DMS114 treated with DMSO at 0.1 percent for 48 hours (cell line): ENCODE measurements at regions not wholly inside any gene's neighbourhood (a gene's known extent, or its start where the extent isn't known, plus 50 kb on each side); places are given as distances from the start of the nearest gene placed in this dataset.
"Not testable (repeated sequence)": the region's sequence is repeated elsewhere in the genome, so short reads cannot be mapped to it uniquely, and the experiment has no call there.

Experiments
- DNase-seq: peaks from one replicate; lab custom pipeline; 2025; ENCODE audit not compliant: unreplicated experiment; lab: John Stamatoyannopoulos, UW

GRCh38 chr3:36182024-36182423 is 198.3 kb upstream of the STAC start:
- DNase-seq: no peak

- not testable (repeated sequence) for DNase-seq
These were observed 193.1 kb upstream of the STAC start for GRCh38 chr3:36187197-36187596.

- no peak for DNase-seq
These were observed 187.4 kb upstream of the STAC start for GRCh38 chr3:36192901-36193300.

DNA sequence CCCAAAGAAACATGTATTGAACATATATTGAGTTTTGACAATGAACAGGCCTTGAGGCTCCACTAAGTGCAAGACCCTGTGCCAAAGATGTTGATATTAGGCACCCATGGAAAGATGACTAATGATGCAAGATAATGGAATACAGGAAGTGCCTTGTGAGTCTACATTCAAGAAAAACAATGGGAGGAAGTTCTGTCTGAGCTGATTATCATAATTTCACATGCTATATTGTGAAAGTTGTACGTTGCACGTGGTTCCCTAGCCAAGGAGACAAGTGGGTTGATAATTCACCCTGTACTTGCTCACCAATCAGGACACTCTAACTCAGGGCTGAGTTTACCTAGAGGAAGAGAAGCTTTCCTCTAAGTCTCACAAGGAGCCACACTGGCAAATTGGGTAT is 186.9 kb upstream of the STAC start:
- DNase-seq: no peak

- DNase-seq: no peak
These were observed 184.2 kb upstream of the STAC start for GRCh38 chr3:36196058-36196457.

GRCh38 chr3:36197151-36197550 is 183.2 kb upstream of the STAC start:
- no peak for DNase-seq

- DNase-seq: no peak
These were observed 178.8 kb upstream of the STAC start for GRCh38 chr3:36201546-36201945.

DNA sequence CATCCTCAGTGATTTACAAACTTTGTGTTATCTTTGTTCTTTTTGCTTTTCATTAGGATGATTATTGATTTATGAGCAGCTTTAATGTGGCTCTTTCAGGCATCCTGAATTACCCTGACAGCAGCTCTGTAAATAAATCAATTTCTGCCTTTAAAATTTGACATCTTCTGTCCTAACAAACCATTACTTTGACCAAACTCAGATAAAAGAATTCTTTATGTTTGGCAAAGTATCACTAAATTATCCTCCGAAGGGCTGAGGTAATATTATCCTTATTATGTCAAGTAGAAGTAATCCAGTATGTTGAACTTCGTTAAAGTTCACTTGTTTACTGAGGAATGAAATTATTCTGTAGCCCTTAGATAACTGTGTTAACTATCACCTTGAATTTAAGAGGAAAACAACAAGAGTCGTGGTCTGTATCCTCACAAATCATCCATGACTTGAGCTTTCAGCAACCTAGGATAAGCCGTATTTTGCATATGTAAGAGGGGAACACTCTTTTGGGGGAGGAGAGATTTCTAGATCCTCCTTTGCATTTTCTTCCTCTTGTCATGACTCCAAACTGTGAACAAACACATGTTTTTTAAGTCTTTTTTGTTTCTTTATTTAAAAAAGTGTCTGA is 173.2 kb upstream of the STAC start:
- no peak for DNase-seq

DNA sequence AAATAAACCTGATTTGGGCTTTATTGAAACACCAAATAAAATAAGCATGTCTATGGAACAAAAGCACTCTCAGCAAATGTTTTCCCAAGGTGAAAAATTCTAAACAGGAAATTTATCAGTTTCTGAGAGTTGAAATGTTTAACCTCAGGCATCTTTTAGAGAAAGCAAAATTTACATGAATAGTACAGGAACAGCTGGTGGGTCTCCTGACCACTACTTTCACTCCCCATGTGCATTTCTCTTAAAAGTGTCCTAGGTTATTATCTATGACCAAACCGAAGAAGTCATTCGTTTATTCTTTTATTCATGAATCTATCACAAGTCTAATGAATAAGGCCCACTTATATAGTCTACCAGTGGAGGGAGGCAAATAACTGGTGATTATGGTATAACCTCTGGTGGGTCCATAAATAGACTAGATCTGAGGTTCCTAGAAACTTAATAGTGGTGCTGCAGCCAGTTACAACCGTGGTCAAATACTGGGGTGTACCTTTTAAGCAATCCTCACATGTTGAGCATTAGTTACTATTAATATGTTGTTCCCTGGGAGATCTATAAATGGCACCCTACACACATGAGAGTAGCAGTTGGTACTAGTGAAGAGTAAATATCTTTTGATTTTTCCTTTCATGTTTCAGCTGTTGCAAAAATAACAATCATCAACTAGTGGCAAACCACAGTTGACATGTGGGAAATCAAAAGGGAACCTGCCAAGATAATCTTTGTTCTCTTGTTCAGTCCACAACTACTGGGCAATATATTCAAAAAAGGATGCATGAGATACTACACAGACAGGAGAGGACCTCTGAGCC is 169.3 kb upstream of the STAC start:
- DNase-seq: no peak

DNA sequence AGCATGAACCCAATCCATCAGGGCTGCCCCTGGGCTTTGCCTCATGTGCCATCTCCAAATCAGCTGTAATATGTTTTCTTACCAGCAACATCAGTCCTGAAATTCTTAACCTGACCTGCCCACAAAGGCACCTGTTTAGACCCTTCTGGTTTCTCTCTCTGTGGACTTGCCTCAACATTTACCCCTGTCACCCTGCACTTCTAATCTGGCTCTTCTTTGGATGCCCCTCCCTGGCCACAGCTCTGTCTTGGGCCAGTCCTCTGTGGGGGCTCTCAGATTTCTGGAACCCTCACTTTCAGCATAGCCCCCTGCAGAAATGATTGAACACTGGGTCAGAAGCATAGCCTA is 168.7 kb upstream of the STAC start:
- no peak for DNase-seq

GRCh38 chr3:36212251-36212650 is 168.1 kb upstream of the STAC start:
- no peak for DNase-seq

- DNase-seq: no peak
These were observed 165.8 kb upstream of the STAC start for GRCh38 chr3:36214460-36214859.

DNA sequence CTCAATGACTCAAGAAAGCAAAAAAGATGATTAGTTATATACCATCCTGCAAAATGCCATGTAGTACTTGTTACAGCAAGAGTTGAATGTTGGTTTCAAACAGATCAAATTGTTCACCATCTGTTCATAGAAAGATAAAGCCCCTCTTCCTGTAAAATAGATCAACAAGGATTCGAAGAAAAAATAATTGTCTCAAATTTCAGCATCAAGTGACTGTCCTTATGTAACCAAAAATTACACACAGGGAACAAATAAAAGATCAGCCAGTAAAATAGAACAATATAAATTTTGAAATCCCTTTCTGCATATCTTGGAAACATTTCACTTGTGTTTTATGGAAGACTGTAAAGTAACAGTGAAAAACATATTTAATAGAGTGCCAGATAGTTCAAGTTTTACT is 165.1 kb upstream of the STAC start:
- DNase-seq: no peak

- no peak for DNase-seq
These were observed 160.9 kb upstream of the STAC start for GRCh38 chr3:36219398-36219797.

- no peak for DNase-seq
These were observed 160.1 kb upstream of the STAC start for GRCh38 chr3:36220173-36220572.

GRCh38 chr3:36221975-36222374 is 158.3 kb upstream of the STAC start:
- DNase-seq: no peak

- no peak for DNase-seq
These were observed 152.3 kb upstream of the STAC start for GRCh38 chr3:36227980-36228379.

- DNase-seq: no peak
These were observed 150.8 kb upstream of the STAC start for GRCh38 chr3:36229496-36229895.

DNA sequence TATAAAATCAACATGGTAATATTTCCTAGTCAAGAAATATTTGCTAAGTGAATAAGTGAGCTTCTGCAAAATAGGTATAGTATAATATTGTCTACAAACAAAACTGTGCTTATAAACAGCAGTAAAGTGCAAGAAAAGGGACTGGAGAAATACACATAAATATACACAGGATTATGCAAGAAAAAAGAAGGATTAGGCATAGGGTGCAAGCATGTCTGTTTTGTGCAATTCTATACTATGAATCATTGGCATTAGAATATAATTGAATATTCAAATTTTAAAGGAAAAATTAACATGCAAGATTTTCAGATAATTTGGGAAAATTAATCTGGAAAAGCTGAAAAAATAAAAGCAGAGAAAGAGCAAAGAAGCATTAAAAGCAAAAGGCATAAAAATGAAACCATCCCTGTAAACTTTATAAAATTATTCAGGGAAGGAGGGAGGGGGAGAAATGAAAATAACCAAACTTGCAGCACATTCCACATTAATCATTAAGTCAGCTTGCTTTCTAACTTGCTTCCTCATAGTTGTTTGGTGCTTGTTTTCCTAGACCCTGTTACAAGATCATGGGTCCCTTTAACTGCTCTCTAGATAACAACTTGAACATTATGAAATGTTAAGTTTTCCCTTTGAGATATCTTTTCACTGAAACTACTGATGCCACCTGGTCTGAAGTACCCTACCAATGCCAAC is 147.4 kb upstream of the STAC start:
- DNase-seq: no peak

DNA sequence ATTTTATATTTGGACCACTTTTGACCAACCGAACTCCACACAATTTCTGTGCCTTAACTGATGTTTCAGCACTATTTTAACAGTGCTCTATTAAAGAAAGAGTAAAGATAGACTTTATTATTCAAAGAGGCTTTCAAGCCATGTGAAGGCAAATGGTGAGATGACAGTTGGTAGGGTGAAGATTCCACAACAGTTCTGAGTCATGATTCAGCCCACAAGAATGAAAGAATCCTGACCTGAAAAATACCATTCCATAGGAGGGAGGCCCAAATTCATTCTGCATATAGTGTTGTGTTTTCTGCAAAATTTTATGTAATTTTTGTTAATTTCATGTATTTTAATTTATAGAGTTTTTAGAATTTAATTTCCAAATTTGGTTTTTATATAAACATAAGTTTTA is 135.6 kb upstream of the STAC start:
- DNase-seq: no peak

GRCh38 chr3:36248374-36248773 is 131.9 kb upstream of the STAC start:
- no peak for DNase-seq

- no peak for DNase-seq
These were observed 130.1 kb upstream of the STAC start for GRCh38 chr3:36250191-36250590.
